HFFc6 (cell line): ENCODE measurements at regions not wholly inside any gene's neighbourhood (a gene's known extent, or its start where the extent isn't known, plus 50 kb on each side); places are given as distances from the start of the nearest gene placed in this dataset.

Experiments
- DNase-seq: peaks from one replicate; pipeline ENCODE4 v3.0.0-alpha.2; 2018
- H3K27ac Mint-ChIP-seq: 2 replicates; pipeline ENCODE4 v1.8.0; 2020; ENCODE audit warnings: mild to moderate bottlenecking, mixed read lengths
- H3K27me3 Mint-ChIP-seq: 2 replicates; pipeline ENCODE4 v1.8.0; 2021; ENCODE audit warnings: mild to moderate bottlenecking, moderate library complexity, mixed read lengths; ENCODE audit not compliant: insufficient read depth
- H3K36me3 Mint-ChIP-seq: 2 replicates; pipeline ENCODE4 v1.8.0; 2021; ENCODE audit warnings: low read depth, mixed read lengths
- H3K4me1 Mint-ChIP-seq: 2 replicates; pipeline ENCODE4 v1.8.0; 2020; ENCODE audit warnings: low read depth, mixed read lengths
- H3K4me3 Mint-ChIP-seq: 2 replicates; pipeline ENCODE4 v1.8.0; 2020; ENCODE audit warnings: mild to moderate bottlenecking, moderate library complexity, mixed read lengths
- H3K9me3 Mint-ChIP-seq: 2 replicates; pipeline ENCODE4 v1.8.0; 2020; ENCODE audit warnings: mild to moderate bottlenecking, mixed read lengths
- TF ChIP-seq, protein P1 (sequence below): fragments of 200-600 bp; sonication (generic); IDR thresholded peaks from 2 replicates; pipeline ENCODE4 v1.5.0; 2021; ENCODE audit warnings: antibody characterized with exemption, mild to moderate bottlenecking

DNA sequence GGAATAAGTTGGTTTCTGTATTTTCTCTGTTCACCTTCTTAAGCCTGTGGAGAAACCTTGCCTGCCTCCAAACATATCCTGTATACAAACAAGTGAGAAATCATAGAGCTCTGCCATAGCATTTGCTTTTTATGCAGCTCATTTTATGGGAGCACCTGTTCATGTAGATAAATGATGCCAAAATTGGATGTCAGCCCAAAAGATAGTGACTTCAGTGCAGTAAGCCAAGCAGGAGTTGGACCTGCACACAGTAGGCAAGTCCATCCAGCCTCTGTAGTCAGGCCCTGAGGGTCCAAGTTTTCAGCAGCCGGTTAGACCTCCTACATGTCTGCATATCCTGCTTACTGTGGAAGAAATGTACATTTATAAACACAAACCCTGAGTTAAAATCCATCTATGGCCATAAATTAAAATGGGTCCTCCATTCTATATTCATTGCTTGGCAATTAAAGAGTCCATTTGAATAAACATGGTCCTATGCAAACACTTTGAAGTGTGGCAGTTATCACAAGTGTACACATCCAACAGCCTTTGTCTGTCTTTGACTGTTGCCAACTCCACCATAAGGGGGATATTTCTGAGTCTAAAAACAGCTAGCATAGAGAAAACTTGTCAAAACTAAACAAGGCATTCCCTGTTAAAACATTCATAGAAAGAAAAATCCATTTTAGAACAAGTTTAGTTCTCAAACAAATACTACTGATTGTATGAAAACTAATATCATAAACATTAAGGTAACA lies 847.8 kb downstream of the RPS29 start:
- TF ChIP-seq, protein P1, sequence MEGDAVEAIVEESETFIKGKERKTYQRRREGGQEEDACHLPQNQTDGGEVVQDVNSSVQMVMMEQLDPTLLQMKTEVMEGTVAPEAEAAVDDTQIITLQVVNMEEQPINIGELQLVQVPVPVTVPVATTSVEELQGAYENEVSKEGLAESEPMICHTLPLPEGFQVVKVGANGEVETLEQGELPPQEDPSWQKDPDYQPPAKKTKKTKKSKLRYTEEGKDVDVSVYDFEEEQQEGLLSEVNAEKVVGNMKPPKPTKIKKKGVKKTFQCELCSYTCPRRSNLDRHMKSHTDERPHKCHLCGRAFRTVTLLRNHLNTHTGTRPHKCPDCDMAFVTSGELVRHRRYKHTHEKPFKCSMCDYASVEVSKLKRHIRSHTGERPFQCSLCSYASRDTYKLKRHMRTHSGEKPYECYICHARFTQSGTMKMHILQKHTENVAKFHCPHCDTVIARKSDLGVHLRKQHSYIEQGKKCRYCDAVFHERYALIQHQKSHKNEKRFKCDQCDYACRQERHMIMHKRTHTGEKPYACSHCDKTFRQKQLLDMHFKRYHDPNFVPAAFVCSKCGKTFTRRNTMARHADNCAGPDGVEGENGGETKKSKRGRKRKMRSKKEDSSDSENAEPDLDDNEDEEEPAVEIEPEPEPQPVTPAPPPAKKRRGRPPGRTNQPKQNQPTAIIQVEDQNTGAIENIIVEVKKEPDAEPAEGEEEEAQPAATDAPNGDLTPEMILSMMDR: no peak

DNA sequence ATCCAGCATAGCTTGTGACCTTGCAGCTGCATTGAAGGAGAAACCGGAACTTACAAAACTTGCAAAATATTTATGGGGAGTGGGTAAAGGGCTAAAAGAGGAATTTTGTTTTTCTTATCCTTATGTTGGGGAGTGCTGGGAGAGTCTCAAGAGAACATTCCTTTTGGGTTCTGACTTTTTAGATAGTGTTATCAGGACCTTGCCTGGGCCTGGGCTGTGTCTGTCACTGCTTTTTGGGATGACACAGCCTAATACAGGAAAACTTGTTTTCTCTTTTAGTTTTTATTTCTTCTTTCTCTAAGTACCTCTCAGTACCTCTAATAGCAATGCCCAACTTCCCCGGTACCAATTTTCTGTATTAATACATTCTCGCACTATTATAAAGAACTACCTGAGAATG lies 850.6 kb downstream of the RPS29 start:
- no peak overlapping the region for H3K4me3 Mint-ChIP-seq
- peaks cover 32% of the 10 kb centered on the region for H3K9me3 Mint-ChIP-seq
- no peaks in the 10 kb centered on the region for H3K4me1 Mint-ChIP-seq
- H3K27ac Mint-ChIP-seq: no peak overlapping the region
- TF ChIP-seq, protein P1: no peak
- H3K27me3 Mint-ChIP-seq: no peaks in the 10 kb centered on the region; the same call in 1 of the 2 replicates
- no peak for DNase-seq
- no peaks in the 10 kb centered on the region for H3K36me3 Mint-ChIP-seq

More for the DNA sequence above, 847.8 kb downstream of the RPS29 start:
- Mint-ChIP-seq H3K36me3 (no peaks in the 10 kb centered on the region), H3K4me3 (no peak overlapping the region), H3K27ac (no peak overlapping the region), H3K27me3 (no peaks in the 10 kb centered on the region; the same call in 1 of the 2 replicates), H3K4me1 (no peaks in the 10 kb centered on the region), H3K9me3 (peaks cover 49% of the 10 kb centered on the region)
- no peak for DNase-seq

DNA sequence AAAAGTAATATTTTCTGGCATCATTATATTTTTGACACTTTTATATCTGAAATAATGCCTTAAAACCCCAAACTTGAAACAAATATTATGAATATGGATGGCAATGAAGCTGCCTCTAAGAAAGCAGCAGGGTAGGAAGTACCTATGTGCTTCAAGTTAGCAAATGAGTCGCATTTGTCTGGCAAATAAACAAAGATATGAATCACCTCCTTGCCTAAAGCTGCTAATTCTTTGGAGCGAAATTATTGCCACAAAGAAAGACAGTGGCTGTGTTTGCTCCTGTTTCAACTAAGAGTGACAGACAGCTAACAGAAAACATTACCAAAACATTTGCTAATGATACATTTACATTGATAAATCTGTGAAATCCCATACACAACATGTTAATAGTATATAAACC lies 854.9 kb downstream of the RPS29 start:
- no peaks in the 10 kb centered on the region for H3K4me1 Mint-ChIP-seq
- DNase-seq: no peak
- H3K9me3 Mint-ChIP-seq: peaks cover 23% of the 10 kb centered on the region
- H3K36me3 Mint-ChIP-seq: no peaks in the 10 kb centered on the region
- no peak overlapping the region for H3K4me3 Mint-ChIP-seq
- TF ChIP-seq, protein P1: no peak
- H3K27ac Mint-ChIP-seq: no peak overlapping the region
- no peaks in the 10 kb centered on the region for H3K27me3 Mint-ChIP-seq

DNA sequence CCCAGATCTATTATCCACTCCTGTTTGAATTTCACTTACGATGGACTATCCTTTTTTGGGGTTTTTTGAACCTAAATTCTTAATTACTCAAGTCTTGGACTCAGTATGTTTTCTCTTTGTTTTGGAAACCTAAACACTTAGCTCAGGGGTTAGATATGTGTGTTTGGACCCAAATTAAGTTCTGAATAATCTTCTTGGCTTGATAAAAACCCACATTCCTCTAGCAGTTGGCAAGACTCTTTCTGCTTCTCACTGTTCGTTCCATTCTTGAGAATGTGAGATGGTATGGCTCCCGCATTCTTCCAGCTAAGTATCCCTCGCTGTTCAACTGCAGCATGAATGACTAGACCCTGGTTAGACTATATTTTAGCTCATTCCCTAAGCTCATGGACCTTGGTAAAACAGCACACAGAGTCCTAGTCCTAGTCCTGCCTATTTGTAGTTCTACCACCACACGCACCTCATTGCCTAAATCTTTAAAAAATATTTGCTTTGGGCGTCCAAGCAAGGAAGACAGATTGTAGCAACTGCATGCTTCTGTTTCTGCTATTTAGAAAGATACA lies 860.0 kb downstream of the RPS29 start:
- DNase-seq: no peak
- H3K9me3 Mint-ChIP-seq: peaks cover 19% of the 10 kb centered on the region
- no peak overlapping the region for H3K4me3 Mint-ChIP-seq
- H3K27me3 Mint-ChIP-seq: no peaks in the 10 kb centered on the region
- no peaks in the 10 kb centered on the region for H3K36me3 Mint-ChIP-seq
- TF ChIP-seq, protein P1: no peak
- no peak overlapping the region for H3K27ac Mint-ChIP-seq
- H3K4me1 Mint-ChIP-seq: no peaks in the 10 kb centered on the region

DNA sequence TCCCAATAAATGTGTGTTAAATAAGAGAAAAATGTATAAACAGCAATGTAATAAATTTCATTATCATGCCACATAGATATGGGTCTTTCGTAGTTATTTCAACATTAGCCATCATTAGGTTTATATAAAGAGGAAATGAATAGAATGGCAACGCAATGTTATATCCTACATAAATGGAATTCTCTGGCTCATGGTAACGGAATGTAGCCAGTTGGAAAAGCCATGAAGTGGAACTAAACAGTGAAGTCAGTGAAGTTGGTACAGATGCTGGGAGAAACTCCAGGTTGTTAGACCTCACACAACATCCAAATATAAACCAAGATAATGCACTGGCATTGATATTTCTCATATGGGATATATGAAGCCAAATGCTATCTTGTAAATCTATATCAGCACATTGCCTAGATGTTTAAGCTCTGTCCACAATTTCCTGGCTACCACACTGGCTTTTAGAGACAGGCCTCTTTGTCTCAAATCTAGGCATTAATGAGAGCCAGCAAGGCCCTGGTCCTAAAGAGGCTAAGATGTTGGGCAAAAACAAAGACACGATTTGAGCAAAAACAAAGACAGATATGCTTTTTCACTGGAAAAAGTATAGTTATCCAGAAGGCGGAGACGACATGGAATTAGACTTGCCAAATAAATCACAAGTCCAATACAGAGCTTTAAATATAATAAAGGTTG lies 861.0 kb downstream of the RPS29 start:
- H3K4me1 Mint-ChIP-seq: no peaks in the 10 kb centered on the region
- H3K27ac Mint-ChIP-seq: no peak overlapping the region
- no peak overlapping the region for H3K4me3 Mint-ChIP-seq
- peaks cover 25% of the 10 kb centered on the region for H3K9me3 Mint-ChIP-seq
- H3K36me3 Mint-ChIP-seq: no peaks in the 10 kb centered on the region
- no peak for DNase-seq
- no peaks in the 10 kb centered on the region for H3K27me3 Mint-ChIP-seq
- TF ChIP-seq, protein P1: no peak
